ENCODE measurements at regions not wholly inside any gene's neighbourhood (a gene's known extent, or its start where the extent isn't known, plus 50 kb on each side); places are given as distances from the start of the nearest gene placed in this dataset.
A peak's percentile ranks its signal among the peaks of the same experiment; 100 is the strongest.

GRCh38 chr1:244953901-244954300 lies 89.6 kb upstream of the HNRNPU start:
- DNase-seq (ENCODE audit: low read depth in 4 of 4, low spot score in 1 of 4), result no peak

GRCh38 chr1:244952940-244953339 lies 88.6 kb upstream of the HNRNPU start:
- no peak for DNase-seq (ENCODE audit: low read depth in 4 of 4, low spot score in 1 of 4)

DNA sequence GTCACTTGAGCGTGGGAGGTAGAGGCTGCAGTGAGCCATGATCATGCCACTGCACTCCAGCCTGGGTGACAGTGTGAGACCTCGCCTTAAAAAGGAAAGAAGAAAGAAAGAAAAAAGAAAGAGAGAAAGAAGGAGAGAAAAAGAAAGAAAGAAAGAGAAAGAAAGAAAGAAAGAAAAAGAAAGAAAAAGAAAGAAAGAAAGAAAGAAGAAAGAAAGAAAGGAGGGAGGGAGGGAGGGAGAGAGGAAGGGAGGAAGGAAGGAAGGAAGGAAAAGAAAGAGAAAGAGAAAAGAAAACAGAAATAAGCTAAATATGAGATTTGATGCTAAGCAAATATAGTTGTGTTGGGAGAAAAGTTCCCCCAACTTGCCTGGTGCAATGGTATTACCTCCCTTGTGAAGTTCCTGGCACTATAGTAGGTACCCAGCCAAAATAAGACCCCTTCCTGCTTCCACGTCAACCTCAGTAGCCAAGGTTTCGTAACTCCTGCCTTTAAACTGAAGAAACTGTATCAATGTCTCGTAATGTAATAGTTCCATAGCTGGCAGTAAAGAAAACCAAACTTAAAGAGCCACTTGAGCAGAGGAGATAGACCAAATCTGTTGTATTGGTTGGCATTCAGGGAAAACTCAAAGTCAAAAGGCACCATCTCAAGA lies 88.1 kb upstream of the HNRNPU start:
- DNase-seq (ENCODE audit: low read depth in 4 of 4, low spot score in 1 of 4), result no peak

DNA sequence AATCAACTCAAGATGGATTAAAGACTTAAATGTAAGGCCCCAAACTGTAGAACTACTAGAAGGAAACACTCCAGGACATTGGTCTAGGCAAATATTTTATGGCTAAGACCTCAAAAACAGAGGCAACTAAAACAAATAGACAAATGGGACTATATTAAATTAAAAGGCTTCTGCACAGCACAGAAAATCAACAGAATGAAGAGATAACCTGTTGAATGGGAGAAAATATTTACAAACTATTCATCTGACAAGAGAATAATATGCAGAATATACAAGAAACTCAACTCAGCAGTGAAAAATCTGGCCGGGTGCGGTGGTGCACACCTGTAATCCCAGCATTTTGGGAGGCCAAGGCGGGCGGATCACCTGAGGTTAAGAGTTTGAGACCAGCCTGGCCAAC lies 84.1 kb upstream of the HNRNPU start:
- DNase-seq (ENCODE audit: low read depth in 4 of 4, low spot score in 1 of 4), result no peak

- no peak for DNase-seq (ENCODE audit: low read depth in 4 of 4, low spot score in 1 of 4)
Measured at GRCh38 chr1:244945109-244945671, 80.8 kb upstream of the HNRNPU start.

DNA sequence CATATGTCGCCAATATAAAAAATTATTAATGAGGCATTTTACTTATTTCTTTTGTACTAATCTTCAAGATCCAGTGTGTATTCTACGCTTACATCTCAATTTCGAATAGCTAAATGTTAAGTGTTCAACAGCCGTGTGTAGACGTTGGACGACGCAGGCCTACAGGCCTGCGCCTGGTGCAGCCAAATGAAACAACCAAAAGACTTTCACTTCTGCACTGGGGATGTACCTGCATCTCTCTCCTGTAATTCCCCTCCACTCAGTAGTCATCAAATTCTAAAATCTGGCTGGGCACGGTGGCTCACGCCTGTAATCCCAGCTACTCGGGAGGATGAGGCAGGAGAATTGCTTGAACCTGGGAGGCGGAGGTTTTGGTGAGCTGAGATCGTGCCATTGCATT lies 76.8 kb upstream of the HNRNPU start:
- DNase-seq (ENCODE audit: low read depth in 4 of 4, low spot score in 1 of 4), result no peak

GRCh38 chr1:244937099-244937498 lies 72.8 kb upstream of the HNRNPU start:
- DNase-seq (ENCODE audit: low read depth in 4 of 4, low spot score in 1 of 4), result no peak

- DNase-seq (ENCODE audit: low read depth in 4 of 4, low spot score in 1 of 4), result no peak
Measured at GRCh38 chr1:244920911-244921761, 56.8 kb upstream of the HNRNPU start.

DNA sequence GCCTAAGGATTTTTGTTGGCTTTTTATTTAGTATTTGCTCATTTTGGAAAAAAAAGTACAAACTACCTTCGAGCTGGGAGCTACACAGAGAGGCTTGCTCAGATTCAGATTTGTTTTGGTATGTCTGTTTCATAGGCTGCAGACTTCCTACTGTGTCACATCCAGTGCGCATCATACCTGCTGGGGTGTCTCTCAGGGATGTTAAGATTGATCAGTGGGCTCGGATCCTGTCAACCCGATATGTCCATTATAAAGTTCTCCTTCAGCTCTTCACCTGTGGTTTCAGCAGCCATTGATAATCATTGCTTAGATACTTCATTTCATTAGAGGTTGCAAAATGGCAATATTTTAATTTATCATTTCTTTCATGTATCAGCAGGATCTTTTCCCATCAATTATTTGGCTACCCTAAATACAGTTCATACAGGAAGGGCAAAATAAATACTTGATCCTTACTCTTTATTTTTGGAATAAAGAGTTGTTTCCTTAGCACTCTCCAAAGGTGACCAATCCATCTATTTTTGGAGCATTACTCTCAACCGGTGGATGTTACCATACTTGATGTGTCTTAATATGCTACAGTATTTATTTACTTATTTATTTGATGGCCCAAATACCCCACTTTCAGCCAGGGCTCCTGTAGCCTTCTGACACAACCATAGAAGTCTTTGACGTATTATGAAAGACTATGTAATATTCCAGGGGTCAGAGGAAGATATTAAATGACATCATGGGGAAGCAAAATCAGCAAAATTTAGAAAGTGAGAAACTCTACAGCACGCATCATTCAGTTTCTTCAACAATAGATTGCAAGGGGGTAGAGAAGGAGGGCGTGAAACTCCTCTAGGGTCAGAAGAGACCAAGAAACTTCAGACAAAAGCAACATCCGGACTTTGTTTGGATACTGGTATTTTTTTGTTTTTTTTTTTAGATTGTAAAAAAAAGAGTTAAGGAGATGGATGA lies 55.3 kb upstream of the HNRNPU start:
- no peak for DNase-seq (ENCODE audit: low read depth in 4 of 4, low spot score in 1 of 4)

GRCh38 chr1:244918421-244919319 lies 54.3 kb upstream of the HNRNPU start:
- DNase-seq (ENCODE audit: low read depth in 4 of 4, low spot score in 1 of 4), result peak in 3 of 4 experiments; percentile 20 to 46 (median 41)

GRCh38 chr1:244917073-244917670 lies 52.8 kb upstream of the HNRNPU start:
- no peak for DNase-seq (ENCODE audit: low read depth in 4 of 4, low spot score in 1 of 4)

GRCh38 chr1:244915736-244916135 lies 51.4 kb upstream of the HNRNPU start:
- no peak for DNase-seq (ENCODE audit: low read depth in 4 of 4, low spot score in 1 of 4)

- DNase-seq (ENCODE audit: low read depth in 4 of 4, low spot score in 1 of 4), result no peak
Measured at GRCh38 chr1:244914761-244915160, 50.4 kb upstream of the HNRNPU start.

Measured in stimulated activated CD4-positive, alpha-beta T cell treated with anti-CD3 and anti-CD28 coated beads, Interleukin-1b, Interleukin-23, amount 100 ng/mL, for 24 hours (primary cell).